SK-N-MC (cell line): ENCODE measurements at regions not wholly inside any gene's neighbourhood (a gene's known extent, or its start where the extent isn't known, plus 50 kb on each side); places are given as distances from the start of the nearest gene placed in this dataset.
"Not testable (repeated sequence)": the region's sequence is repeated elsewhere in the genome, so short reads cannot be mapped to it uniquely, and the experiment has no call there.

Experiments used
- DNase-seq: peaks from one replicate; pipeline ENCODE4 v3.0.0-alpha.2; 2011; ENCODE audit warnings: low read depth, low spot score
- H3K27ac ChIP-seq: fragments of 200-600 bp; sonication (generic); 2 replicates; pipeline ENCODE4 v1.5.1; 2016; ENCODE audit warnings: mixed run types
- H3K36me3 ChIP-seq: fragments of 200-600 bp; sonication (generic); 2 replicates; pipeline ENCODE4 v1.6.1; 2017; ENCODE audit warnings: antibody characterized with exemption, low read length, mixed read lengths; ENCODE audit not compliant: insufficient read depth
- H3K4me3 ChIP-seq: fragments of 200-600 bp; sonication (generic); 2 replicates; pipeline ENCODE4 v1.5.1; 2016
- H3K9ac ChIP-seq: fragments of 200-600 bp; sonication (generic); 2 replicates; pipeline ENCODE4 v1.8.0; 2017; ENCODE audit warnings: mixed run types, mixed read lengths; ENCODE audit not compliant: insufficient read length
- H3K9me3 ChIP-seq: fragments of 200-600 bp; sonication (generic); 2 replicates; pipeline ENCODE4 v1.6.1; 2017; ENCODE audit warnings: low read depth, mild to moderate bottlenecking, antibody characterized with exemption, low read length, moderate library complexity, mixed read lengths
- EZH2 ChIP-seq: fragments of 200-600 bp; sonication (generic); IDR thresholded peaks from one replicate; pipeline ENCODE4 v1.6.1; 2017; ENCODE audit warnings: antibody characterized with exemption
- FOXP2 ChIP-seq: optimal IDR thresholded peaks from 2 replicates; pipeline ENCODE3; 2011; ENCODE audit warnings: mild to moderate bottlenecking, moderate library complexity; ENCODE audit not compliant: insufficient read depth; ENCODE audit errors: extremely low read length, control extremely low read depth
- POLR2AphosphoS5 ChIP-seq: IDR thresholded peaks from 2 replicates; pipeline ENCODE4 v1.6.1; 2012; ENCODE audit warnings: mild to moderate bottlenecking, low read depth, low read length, borderline replicate concordance

DNA sequence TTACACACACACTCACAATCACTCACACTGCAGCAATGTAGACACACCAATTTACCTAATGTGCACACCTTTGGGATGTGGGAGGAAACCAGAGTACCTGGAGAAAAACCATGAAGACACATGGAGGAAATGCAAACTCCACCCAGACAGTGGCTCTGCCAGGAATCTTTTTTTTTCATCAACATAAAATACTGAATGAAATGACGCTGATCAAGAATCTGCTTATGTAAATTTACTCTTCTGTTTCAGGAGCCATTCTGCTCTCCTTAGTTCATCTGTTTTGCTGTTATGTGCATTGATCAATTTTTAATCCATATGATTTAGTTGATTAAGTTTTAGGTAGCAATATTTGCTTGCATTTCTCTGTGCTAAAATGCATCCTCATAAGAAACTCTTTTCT, 414.2 kb upstream of the CCDC54 start:
- Histone ChIP-seq H3K4me3 (peak overlapping the region; percentile 61), H3K27ac (no peak overlapping the region), H3K9me3 (no peaks in the 10 kb centered on the region), H3K36me3 (no peaks in the 10 kb centered on the region), H3K9ac (peak overlapping the region; percentile 45)
- DNase-seq: no peak
- TF ChIP-seq POLR2AphosphoS5 (no peak), FOXP2 (no peak)

DNA sequence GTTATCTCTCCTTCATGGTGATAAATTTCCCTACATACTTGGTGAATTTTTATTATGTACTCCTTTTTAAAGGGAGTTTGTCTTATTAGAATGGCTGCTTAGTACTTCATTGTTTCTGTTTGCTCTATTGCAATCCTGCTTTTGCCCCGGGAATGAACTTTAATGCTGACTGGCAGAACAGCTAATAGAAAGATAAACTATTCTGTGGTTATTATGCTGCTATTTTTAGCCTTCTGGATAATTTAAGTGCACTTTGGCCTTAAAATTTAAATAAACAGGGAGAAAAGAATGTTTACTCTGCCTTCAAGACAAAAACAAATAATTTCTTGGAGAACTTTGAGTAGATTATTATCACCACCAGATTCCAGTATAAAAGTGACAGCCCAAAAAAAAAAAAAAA, 413.8 kb upstream of the CCDC54 start:
- TF ChIP-seq POLR2AphosphoS5: no peak
- no peak for TF ChIP-seq FOXP2
- TF ChIP-seq EZH2: no peak
- DNase-seq: no peak
- H3K9me3 ChIP-seq: no peaks in the 10 kb centered on the region
- no peak overlapping the region for H3K27ac ChIP-seq
- peak overlapping the region; percentile 61 for H3K4me3 ChIP-seq
- H3K9ac ChIP-seq: peak overlapping the region; percentile 45
- no peaks in the 10 kb centered on the region for H3K36me3 ChIP-seq

DNA sequence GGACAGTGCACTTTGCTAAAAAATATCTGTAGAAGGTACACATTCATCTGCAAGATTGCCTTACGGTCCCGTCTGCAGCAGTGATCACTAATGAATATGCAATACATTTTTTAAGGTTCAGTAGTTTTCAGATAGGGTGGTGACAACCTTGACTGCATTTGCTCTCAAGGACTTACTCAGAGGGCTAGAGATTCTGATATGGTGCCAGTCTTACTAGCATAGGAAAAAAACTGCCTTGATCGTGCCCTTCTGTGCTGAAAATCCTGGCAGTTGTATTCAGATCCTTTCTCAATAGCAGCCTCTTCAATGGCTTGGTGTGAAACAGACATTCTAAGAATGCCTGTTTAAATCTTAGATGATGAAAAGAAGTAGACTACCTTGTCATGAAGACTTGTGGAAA, 411.9 kb upstream of the CCDC54 start:
- no peak for DNase-seq
- Histone ChIP-seq H3K36me3 (no peaks in the 10 kb centered on the region), H3K9me3 (no peaks in the 10 kb centered on the region), H3K27ac (no peak overlapping the region), H3K4me3 (no peak overlapping the region), H3K9ac (no peak overlapping the region)
- TF ChIP-seq POLR2AphosphoS5 (no peak), EZH2 (no peak), FOXP2 (no peak)

GRCh38 chr3:106969596-106969995, 407.6 kb upstream of the CCDC54 start:
- DNase-seq: no peak
- H3K4me3 ChIP-seq: no peak overlapping the region

DNA sequence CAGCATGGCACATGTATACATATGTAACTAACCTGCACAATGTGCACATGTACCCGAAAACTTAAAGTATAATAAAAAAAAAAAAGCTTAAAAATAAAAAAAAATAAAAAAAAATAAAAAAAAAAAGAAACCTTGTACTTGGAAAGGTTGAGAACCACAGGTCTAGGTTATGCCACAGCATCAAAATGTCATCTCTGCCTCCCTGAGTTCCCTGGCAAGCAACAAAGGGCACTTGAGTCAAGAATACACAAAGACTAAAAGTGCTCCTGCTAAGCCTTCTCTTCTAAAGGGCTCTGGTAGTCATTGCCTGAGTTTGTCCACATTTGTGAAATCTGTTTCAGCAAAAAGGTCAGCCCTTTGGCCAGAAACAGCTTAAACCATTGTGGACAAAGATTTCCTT, 395.8 kb upstream of the CCDC54 start:
- no peak overlapping the region for H3K9ac ChIP-seq
- no peak overlapping the region for H3K4me3 ChIP-seq
- no peaks in the 10 kb centered on the region for H3K36me3 ChIP-seq
- no peak overlapping the region for H3K27ac ChIP-seq
- no peak for DNase-seq
- H3K9me3 ChIP-seq: no peaks in the 10 kb centered on the region
- TF ChIP-seq POLR2AphosphoS5 (no peak), EZH2 (no peak), FOXP2 (no peak)

More at GRCh38 chr3:106969596-106969995, 407.6 kb upstream of the CCDC54 start:
- Histone ChIP-seq H3K9me3 (no peaks in the 10 kb centered on the region), H3K27ac (no peak overlapping the region), H3K36me3 (no peaks in the 10 kb centered on the region), H3K9ac (no peak overlapping the region)
- TF ChIP-seq EZH2 (no peak), FOXP2 (no peak), POLR2AphosphoS5 (no peak)

- no peak overlapping the region for H3K4me3 ChIP-seq
- TF ChIP-seq FOXP2: no peak
- no peak for TF ChIP-seq EZH2
- no peak for TF ChIP-seq POLR2AphosphoS5
These were observed 391.5 kb upstream of the CCDC54 start for GRCh38 chr3:106985721-106986120.

DNA sequence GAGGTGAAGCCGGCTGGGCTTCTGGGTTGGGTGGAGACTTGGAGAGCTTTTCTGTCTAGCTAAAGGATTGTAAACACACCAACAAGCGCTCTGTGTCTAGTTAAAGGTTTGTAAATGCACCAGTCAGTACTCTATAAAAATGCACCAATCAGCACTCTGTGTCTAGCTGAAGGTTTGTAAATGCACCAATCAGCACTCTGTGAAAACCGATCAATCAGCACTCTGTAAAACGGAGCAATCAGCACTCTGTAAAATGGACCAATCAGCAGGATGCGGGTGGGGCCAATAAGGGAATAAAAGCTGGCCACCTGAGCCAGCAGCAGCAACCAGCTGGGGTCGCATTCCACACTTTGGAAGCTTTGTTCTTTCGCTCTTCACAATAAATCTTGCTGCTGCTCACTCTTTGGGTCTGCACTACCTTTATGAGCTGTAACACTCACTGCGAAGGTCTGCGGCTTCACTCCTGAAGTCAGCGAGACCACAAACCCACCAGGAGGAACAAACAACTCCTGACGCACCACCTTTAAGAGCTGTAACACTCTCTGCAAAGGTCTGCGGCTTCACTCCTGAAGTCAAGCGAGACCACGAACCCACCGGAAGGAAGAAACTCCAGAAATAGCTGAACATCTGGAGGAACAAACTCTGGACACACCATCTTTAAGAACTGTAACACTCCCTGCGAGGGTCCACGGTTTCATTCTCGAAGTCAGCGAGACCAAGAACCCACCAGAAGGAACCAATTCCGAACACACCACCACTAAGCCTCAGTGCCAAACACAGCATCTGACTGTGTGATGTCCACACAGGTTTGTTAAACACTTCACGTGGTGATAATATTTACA, 378.2 kb upstream of the CCDC54 start:
- H3K27ac ChIP-seq, H3K36me3 ChIP-seq, H3K4me3 ChIP-seq, H3K9ac ChIP-seq, DNase-seq, H3K9me3 ChIP-seq: not testable (repeated sequence)

More at GRCh38 chr3:106985721-106986120, 391.5 kb upstream of the CCDC54 start:
- no peaks in the 10 kb centered on the region for H3K36me3 ChIP-seq
- DNase-seq: no peak
- H3K27ac ChIP-seq: no peak overlapping the region
- H3K9me3 ChIP-seq: peaks cover 3% of the 10 kb centered on the region; the same call in 1 of the 2 replicates
- H3K9ac ChIP-seq: peak overlapping the region; percentile 19

- TF ChIP-seq FOXP2: no peak
- TF ChIP-seq POLR2AphosphoS5: no peak
- TF ChIP-seq EZH2: no peak
- DNase-seq: peak; percentile 37
- Histone ChIP-seq H3K9me3 (no peaks in the 10 kb centered on the region), H3K9ac (no peak overlapping the region), H3K36me3 (no peaks in the 10 kb centered on the region), H3K4me3 (no peak overlapping the region), H3K27ac (0 out of 2 replicates have a peak overlapping the region, but pooled peaks have one; percentile 69)
These were observed 375.6 kb upstream of the CCDC54 start for GRCh38 chr3:107001635-107002034.

GRCh38 chr3:107005352-107005751, 371.9 kb upstream of the CCDC54 start:
- not testable (repeated sequence) for H3K9ac ChIP-seq, H3K4me3 ChIP-seq, DNase-seq, H3K9me3 ChIP-seq, H3K36me3 ChIP-seq, H3K27ac ChIP-seq
